NCI-H1105 treated with DMSO at 0.1 percent for 48 hours (cell line): ENCODE measurements at regions not wholly inside any gene's neighbourhood (a gene's known extent, or its start where the extent isn't known, plus 50 kb on each side); places are given as distances from the start of the nearest gene placed in this dataset.

Source experiments
- DNase-seq: peaks from one replicate; lab custom pipeline; 2025; lab: John Stamatoyannopoulos, UW

DNA sequence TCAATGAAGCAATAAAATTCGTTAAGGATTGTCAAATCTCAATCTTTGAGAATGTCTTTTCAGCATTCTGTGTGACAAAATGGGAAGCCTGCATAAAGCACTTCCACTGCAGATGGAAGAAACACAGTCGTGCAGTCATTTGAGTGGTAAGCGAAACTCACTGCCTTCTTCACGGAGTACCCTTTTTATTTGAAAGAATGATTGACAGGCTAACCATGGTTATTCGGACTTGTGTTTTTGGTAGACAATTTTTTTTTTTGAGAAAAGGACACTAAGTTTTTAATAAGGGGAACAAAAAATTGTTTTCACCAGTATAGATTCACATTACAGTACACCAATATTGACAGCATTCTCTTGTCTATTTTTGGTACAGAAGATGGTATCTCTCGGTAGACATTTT, 86.9 kb upstream of the MSX1 start:
- DNase-seq = no peak

GRCh38 chr4:4771160-4771559, 88.3 kb upstream of the MSX1 start:
- no peak for DNase-seq

DNA sequence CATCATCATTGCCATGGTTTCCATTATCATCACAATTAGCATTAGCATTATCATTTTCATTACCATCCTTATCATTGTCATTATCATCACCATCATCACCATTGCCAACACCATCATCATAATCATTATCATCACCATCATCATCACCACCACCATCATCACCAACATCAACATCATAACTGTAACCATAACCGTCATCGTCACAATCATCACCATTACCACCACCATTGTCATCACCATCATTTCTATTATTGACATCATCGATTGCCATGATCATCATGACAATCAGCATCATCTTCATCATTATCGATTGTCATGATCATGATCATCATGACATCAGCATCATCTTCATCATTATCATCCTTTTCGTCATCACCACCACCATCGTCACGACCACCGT, 88.9 kb upstream of the MSX1 start:
- no peak for DNase-seq

DNA sequence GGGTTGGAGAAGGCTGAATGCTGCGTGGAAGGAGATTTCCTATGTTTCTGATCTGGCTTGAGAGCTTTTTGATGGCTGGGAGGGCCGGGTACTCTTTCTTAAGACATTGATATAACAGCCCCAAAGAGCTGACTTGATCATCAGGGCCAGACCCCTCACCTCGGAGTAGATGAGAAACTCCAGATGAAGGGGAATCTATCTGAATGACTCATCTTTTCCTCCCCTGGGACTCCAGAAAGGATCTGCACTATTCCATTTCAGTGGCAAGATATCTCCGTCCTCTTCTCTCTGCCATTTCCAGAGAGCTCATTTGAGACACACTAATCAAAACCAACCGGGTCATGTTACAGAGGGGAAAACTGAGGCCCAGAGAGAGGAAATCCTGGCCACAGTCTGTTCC, 92.9 kb upstream of the MSX1 start:
- no peak for DNase-seq

DNA sequence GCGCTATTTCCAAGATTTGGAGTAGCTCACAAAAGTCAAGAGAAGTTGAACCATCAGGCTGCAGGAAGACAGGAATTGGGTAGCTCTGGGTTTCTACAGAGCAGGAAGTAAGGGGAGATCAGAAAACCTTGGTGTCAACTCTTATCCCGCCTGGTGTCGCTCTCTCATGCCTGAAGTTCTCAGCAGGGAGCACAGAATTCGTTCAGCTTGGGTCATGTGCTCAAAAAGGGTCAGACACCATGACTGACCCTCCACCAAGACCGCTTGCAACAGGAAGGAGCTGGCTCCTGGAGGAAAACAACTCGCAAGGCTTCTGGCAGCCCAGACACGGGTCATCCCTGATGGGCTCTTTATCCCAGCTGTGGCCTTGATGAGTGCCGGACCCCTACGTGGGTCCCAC, 93.7 kb upstream of the MSX1 start:
- DNase-seq = no peak

DNA sequence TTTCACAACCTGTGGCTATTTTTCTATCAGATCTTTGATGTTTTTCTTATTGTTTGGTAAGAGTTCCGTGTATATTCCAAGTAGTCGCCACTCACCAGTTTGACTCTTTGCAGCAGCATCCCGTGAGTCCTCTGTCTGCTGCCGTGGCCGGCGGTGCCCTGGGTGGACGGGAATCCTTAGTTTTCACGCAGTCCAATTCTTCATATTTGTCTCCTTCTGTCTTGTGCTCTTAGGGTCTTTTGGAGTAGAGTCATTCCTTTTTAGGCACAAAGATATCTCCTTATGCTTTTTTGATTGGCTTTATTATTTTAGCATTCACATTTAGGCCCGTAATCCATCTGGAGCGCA, 94.9 kb upstream of the MSX1 start:
- DNase-seq = no peak

DNA sequence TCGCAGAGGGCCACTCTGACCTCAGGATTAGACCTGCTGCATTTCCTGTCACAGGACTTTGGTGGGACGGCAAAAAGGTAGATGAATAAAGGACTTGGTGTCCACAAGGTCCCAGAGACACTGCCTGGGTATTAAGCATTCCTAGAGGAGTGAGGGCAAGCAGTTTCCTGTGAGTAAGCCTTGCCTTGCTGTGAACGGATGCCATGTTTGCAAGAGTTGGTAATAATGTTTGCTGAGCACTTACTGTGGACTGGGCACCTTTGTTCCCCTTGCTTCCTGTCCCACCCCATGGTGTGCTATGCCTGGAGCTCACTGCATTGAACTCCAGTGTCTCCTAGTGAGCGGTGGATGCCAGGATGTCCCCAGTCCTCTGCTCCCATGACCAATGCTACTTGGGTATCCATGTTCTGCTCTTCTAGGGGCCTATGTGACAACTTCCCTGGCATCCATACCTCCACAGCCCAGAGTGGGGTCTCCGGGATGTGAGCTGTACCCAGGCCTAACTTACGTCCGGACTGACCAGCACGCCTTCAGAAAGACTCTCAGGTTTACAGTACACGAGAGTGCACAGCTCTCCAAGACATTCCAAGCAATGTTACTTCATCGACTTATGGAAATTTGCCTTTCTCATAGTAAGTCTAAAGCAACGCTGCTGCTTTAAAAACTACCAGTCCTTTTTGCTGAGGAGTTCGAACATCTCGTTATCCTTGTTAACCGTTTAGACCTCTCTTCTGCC, 95.5 kb upstream of the MSX1 start:
- no peak for DNase-seq

GRCh38 chr4:4762909-4763821, 96.3 kb upstream of the MSX1 start:
- no peak for DNase-seq

GRCh38 chr4:4762300-4762699, 97.2 kb upstream of the MSX1 start:
- no peak for DNase-seq

GRCh38 chr4:4761128-4761982, 98.1 kb upstream of the MSX1 start:
- no peak for DNase-seq

DNA sequence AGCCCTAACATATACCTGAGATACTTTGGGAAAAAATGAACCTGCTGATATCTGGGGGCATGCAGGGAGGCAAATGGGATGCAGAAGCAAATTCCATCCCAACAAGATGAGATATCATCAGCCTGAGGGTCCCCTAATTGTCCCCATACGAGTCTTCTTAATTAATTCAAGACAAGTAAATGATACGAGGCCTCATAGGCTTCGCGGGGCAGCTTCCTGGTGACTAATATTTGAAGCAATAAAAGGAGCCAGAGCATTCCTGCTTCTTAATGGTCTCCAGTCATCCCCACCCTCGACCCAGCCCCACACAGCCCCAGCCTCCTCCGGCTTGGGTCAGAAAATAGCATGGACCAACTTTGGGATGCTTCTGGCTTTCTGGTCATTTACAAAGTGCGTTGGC, 99.6 kb upstream of the MSX1 start:
- DNase-seq = no peak

DNA sequence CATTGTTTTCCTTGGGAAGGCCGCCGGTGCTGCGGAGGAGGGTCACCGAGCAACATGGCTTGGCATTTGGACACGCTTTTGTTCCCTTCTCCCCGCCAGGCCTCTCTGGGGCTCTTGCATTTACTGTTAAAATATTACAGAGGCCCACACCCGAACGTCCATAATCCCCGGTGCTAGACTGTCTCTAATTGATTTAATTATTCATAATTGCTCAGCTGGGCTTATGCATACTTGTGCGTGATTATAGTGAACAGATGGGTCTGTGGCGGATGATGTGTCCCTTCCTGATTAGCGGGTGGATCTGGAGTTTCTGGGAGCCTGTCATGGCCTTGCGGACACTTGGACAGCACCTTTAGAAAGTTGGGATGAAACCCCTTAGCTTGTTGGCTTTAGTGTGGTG, 100.2 kb upstream of the MSX1 start:
- peak; percentile 6 for DNase-seq

DNA sequence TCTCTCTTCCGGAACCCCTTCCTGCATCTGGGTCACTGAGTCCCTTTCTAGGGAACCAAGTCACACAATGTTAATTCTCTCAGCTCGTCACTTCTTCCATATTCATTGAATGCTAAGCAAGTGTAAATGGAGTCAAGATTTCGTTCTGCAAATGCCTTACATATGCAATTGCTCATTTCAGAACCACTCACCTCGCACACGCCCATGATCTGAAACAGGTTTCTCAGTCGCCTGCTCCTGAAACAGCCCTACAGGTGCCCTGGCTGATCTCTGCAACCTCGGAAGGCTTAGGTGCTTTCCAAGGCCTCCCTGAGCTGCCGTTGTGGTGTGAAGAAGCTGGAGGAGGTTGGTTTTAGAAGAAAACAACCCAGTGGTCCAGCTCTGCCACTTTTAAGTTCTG, 100.8 kb upstream of the MSX1 start:
- DNase-seq = no peak

DNA sequence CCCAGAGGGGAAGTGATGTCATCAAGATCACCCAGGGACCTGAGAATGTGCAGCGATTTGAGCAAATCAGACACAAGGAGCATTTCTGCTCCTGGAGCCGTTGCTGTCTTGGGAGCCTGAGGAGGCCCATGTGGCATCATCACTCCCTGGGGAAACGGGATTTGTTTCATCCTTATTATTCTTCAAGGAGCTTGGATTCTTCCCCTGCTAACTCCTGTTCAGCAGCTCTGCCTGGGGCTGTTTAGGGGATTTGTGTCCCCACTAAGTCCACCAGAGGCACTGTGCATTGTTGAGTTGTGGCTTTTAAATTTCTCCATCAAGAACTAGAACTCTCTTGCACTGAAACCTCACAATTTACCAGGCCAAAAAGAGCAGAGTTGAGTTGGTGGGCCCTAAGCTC, 104.2 kb upstream of the MSX1 start:
- no peak for DNase-seq

DNA sequence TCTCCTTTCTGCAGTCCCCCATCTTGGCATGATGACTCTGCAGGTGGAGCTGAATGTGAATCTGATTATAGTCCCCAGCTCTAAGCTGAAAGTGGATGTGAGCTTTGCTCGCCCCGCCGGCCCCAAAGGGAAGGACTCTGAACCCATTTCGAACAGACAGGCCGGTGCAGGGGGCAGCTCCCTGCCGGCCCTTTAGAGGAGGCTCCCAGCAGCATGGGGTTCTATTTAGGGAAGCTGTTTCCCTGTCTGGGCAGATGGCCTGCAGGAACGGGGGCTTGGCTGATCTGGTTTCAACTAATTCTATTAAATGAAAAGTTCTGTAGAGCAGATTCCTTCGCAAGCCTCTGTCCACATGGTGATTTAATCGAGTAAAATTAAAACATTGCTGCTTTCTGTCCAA, 104.8 kb upstream of the MSX1 start:
- DNase-seq = no peak

- no peak for DNase-seq
Measured at GRCh38 chr4:4753643-4754042, 105.8 kb upstream of the MSX1 start.

DNA sequence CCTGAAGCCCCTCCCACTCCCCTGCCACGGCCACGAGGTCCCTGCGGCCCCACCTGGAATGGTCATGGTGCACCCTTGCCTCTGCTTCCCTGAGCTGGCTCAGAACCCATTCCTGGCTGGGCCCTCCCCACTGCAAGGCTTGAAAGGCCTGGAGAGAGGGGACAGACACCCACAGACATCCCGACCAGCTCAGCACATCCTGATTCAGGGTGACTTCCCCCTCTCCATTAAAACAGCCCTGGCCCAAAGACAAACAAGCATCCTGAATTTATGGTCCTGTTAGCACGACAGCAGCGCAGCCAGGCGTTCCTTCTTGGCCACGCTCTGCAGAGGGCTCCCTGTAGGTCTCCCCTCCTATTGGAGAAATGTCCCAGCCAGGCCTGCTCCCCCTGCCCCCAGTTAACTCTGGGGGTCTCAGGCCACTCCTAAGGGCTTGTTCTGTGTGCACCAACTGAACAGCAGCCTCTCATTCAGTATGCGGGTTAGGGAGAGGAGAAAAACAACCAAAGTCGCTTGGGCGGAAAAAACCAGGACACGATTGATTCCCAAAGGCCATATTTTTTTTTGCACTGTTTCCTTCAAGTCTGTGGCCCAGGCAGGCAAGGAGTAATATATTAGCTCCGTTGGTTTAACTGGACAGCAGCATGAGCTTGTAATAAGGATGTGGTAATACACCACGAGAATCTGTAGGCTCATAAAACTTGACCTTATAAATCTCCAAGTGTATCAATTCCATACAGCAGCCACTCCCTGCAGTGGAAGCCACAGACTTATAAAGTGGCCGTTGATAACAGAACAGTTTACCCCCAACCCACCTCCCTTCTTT, 106.7 kb upstream of the MSX1 start:
- DNase-seq = no peak

DNA sequence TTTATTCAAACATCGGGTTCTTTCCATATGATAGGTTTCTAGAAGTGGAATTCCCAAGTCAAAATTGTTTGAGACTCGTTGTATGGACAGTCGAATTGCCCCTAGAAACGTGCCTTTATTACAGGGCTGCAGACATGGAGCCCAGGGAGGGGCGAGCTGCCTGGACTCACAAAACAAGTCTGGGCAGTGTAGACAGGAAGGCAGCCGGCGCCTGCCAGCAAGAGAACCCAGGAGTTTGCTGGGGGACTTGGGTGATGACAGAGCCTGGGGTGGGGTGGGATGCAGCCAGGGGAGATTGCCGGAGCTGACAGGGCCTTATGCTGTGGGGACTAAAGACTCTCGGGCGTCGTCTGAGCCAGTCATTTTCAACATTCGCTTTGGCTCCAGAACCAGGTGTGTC, 107.4 kb upstream of the MSX1 start:
- DNase-seq = no peak

GRCh38 chr4:4750187-4750586, 109.3 kb upstream of the MSX1 start:
- DNase-seq = no peak

DNA sequence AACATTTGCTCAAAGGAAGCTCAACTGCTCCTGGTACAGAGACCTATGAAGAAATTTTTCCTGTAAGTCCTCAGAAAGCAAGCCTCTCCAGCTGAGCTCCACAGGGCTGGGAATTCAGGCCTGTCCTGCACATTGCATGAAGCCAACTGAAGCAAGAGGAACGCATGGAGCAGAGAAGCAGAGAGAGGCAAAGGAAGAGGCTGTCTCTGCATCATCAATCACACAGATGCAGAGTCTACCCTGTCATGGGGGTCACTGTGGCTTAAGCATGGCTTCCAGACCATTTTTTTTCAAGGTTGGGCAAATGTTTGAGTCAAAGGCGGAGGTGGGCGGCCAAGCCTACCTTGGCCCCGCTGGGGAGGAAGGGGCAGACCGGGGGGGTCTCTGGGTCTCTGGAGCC, 110.3 kb upstream of the MSX1 start:
- no peak for DNase-seq

DNA sequence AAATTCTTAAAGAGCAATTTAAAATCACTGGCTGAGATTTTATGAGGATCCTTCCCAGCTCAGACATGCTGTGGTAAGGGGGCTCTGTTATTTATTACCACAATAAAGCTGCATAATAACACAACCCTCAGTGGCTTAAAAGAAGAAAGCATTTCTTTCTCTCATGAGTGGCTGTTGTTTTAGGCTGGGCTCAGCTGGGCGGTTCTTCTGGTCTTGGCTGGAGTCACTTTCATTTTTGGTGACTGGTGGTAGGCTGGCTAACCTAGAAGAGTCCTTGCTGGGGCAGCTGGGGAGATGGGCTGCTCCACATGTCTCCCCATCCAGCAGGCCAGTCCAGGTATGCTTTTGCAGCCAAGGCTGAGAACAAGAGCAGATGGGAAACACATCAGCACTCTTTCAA, 113.0 kb upstream of the MSX1 start:
- DNase-seq = no peak

DNA sequence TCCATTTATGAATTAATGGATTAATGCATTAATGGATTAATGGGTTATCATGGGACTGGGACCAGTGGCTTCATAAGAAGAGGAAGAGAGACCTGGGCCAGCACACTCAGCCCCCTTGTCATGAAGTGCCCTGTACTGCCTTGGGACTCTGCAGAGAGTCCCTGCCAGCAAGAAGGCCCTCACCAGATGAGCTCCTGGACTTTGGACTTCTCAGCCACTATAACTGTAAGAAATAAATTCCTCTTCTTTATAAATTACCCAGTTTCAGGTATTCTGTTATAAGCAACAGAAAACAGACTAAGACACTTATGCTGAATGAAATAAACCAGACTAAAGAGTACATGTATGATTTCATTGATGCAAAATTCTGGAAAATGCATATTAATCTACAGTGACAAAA, 119.4 kb upstream of the MSX1 start:
- DNase-seq = no peak
